HepG2 (cell line): ENCODE measurements at regions not wholly inside any gene's neighbourhood (a gene's known extent, or its start where the extent isn't known, plus 50 kb on each side); places are given as distances from the start of the nearest gene placed in this dataset.

ENCODE experiments used
- ATAC-seq: fragments of 200-7000 bp; cut with Tn5 transposase; 3 replicates; pipeline ENCODE4 v1.9.1; 2020; ENCODE audit warnings: mild to moderate bottlenecking, moderate library complexity
- BruUV-seq: library from RNA; stranded (reverse); fragments of 400-500 nt; replicated peaks from 2 replicates; lab custom pipeline; 2021; lab: Mats Ljungman, UMichigan
- CTCF ChIA-PET: fragments of 300-600 bp; formaldehyde crosslinking; extraction: SDS; loops from one replicate; lab custom pipeline; 2021; ENCODE audit warnings: low total read pairs, inconsistent platforms, low intra/inter-chr PET ratio; lab: Yijun Ruan, JAX
- POLR2A ChIA-PET: fragments of 350-600 bp; sonication (Branson Sonifier 250); formaldehyde crosslinking; loops from one replicate; lab custom pipeline; 2020; ENCODE audit warnings: antibody characterized with exemption, inconsistent platforms; lab: Yijun Ruan, JAX
- DNase-seq: peaks from one replicate; pipeline ENCODE4 v3.0.0-alpha.2; 2015; ENCODE audit warnings: low spot score
- FAIRE-seq: peaks from 3 replicates; lab custom pipeline; 2011; peaks lifted over from hg19 to GRCh38; lab: Jason Lieb, UNC
- H2AFZ ChIP-seq: one replicate; pipeline ENCODE4 v1.6.1; 2011; ENCODE audit warnings: low read length, inconsistent platforms
- H3K27ac ChIP-seq: fragments of 300-600 bp; 3 replicates; pipeline ENCODE4 v1.8.0; 2011; ENCODE audit warnings: mixed run types, mild to moderate bottlenecking, mixed read lengths, low read length, inconsistent platforms; ENCODE audit not compliant: insufficient read depth; ENCODE audit errors: extremely low read length
- H3K27me3 ChIP-seq, 2 experiments: fragments of 200-600 bp in 1 of 2; 2 replicates in 1 of 2; 3 replicates in 1 of 2; pipeline versions ENCODE4 v1.6.0 to v1.8.0; 2011; ENCODE audit warnings: low read length in 2 of 2, mild to moderate bottlenecking in 2 of 2, moderate library complexity in 2 of 2, inconsistent platforms in 1 of 2; ENCODE audit not compliant: insufficient read depth in 2 of 2, control insufficient read depth in 1 of 2
- H3K36me3 ChIP-seq, 2 experiments: fragments of 200-600 bp in 1 of 2; replicated peaks in 1 of 2; 2 replicates in 1 of 2; 3 replicates in 1 of 2; pipeline versions ENCODE4 v1.5.1 to v1.8.0; 2011; ENCODE audit warnings: low read length in 2 of 2, inconsistent platforms in 1 of 2; ENCODE audit not compliant: insufficient read depth in 2 of 2, control insufficient read depth in 1 of 2
- H3K4me1 ChIP-seq: 2 replicates; pipeline ENCODE4 v1.5.1; 2012; ENCODE audit warnings: low read length, inconsistent platforms; ENCODE audit not compliant: insufficient read depth
- H3K4me2 ChIP-seq: 2 replicates; pipeline ENCODE4 v1.6.0; 2011; ENCODE audit warnings: low read depth, low read length, inconsistent platforms
- H3K4me3 ChIP-seq, 3 experiments: fragments of 200-600 bp in 1 of 3; sonication (generic), shearing (Covaris generic) in 1 of 3; replicated peaks in 1 of 3; 2 replicates each; pipeline ENCODE4 v1.5.1; 2011 to 2016; ENCODE audit warnings: low read length in 3 of 3, inconsistent platforms in 2 of 3, low read depth in 2 of 3, mild to moderate bottlenecking in 2 of 3, control low read depth in 1 of 3, mixed read lengths in 1 of 3; ENCODE audit not compliant: insufficient read depth in 1 of 3
- H3K79me2 ChIP-seq: one replicate; pipeline ENCODE4 v1.6.1; 2011; ENCODE audit warnings: low read length, inconsistent platforms; ENCODE audit not compliant: insufficient read depth
- H3K9ac ChIP-seq: 2 replicates; pipeline ENCODE4 v1.6.0; 2011; ENCODE audit warnings: mild to moderate bottlenecking, low read depth, low read length, inconsistent platforms; ENCODE audit not compliant: insufficient read depth
- H3K9me3 ChIP-seq: 2 replicates; pipeline ENCODE4 v1.5.1; 2012; ENCODE audit warnings: mild to moderate bottlenecking, low read length
- H4K20me1 ChIP-seq: 2 replicates; pipeline ENCODE4 v1.6.0; 2011; ENCODE audit warnings: inconsistent platforms, mild to moderate bottlenecking, low read length, moderate library complexity; ENCODE audit not compliant: insufficient read depth
- CREM ChIP-seq, 2 experiments: sonication (generic) in 1 of 2; formaldehyde crosslinking in 1 of 2; IDR thresholded peaks; 2 replicates each; pipeline versions ENCODE4 v1.4.0 to v1.6.1; 2016 to 2020; ENCODE audit warnings: antibody characterized with exemption in 1 of 2, mild to moderate bottlenecking in 1 of 2, missing genetic modification reagents in 1 of 2
- FOXP1 ChIP-seq, 2 experiments: fragments of 450-650 bp in 1 of 2; IDR thresholded peaks; 2 replicates each; pipeline ENCODE4 v1.6.1; 2017 to 2018; ENCODE audit warnings: antibody characterized with exemption in 1 of 2
- HDAC1 ChIP-seq: sonication (generic); formaldehyde crosslinking; IDR thresholded peaks from 2 replicates; pipeline ENCODE4 v1.5.1; 2020; ENCODE audit warnings: mild to moderate bottlenecking, missing genetic modification reagents
- MED1 ChIP-seq: sonication (generic); formaldehyde crosslinking; IDR thresholded peaks from 2 replicates; pipeline ENCODE4 v1.4.0; 2020; ENCODE audit warnings: missing genetic modification reagents
- RCOR2 ChIP-seq: IDR thresholded peaks from 2 replicates; pipeline ENCODE4 v1.6.1; 2016; ENCODE audit warnings: missing biosample characterization, missing genetic modification reagents
- RXRB ChIP-seq: IDR thresholded peaks from 2 replicates; pipeline ENCODE4 v1.6.1; 2016; ENCODE audit warnings: borderline replicate concordance, missing genetic modification reagents, missing compliant biosample characterization
- SP5 ChIP-seq: IDR thresholded peaks from 2 replicates; pipeline ENCODE4 v1.6.1; 2016; ENCODE audit warnings: low read depth, borderline replicate concordance
- SRSF4 ChIP-seq: fragments of 200-400 bp; formaldehyde crosslinking; IDR thresholded peaks from one replicate; pipeline ENCODE4 v1.6.1; 2018; ENCODE audit warnings: mild to moderate bottlenecking, low read depth, low read length, moderate library complexity; ENCODE audit not compliant: poor library complexity, severe bottlenecking
- TBX3 ChIP-seq: fragments of 450-650 bp; IDR thresholded peaks from 2 replicates; pipeline ENCODE4 v1.6.1; 2017; ENCODE audit warnings: antibody characterized with exemption, mild to moderate bottlenecking, inconsistent platforms, borderline replicate concordance
- ZC3H13 ChIP-seq: sonication (generic); formaldehyde crosslinking; IDR thresholded peaks from 2 replicates; pipeline ENCODE4 v1.8.1; 2023; ENCODE audit warnings: mild to moderate bottlenecking, missing genetic modification reagents, moderate library complexity
- ZNF350 ChIP-seq: sonication (generic); formaldehyde crosslinking; IDR thresholded peaks from 2 replicates; pipeline ENCODE4 v1.4.0; 2020; ENCODE audit warnings: mild to moderate bottlenecking, low read depth, missing genetic modification reagents, borderline replicate concordance
- ZNF367 ChIP-seq: sonication (generic); formaldehyde crosslinking; IDR thresholded peaks from 2 replicates; pipeline ENCODE4 v1.4.0; 2020; ENCODE audit warnings: missing genetic modification reagents, borderline replicate concordance
- ZNF670 ChIP-seq: sonication (generic); formaldehyde crosslinking; IDR thresholded peaks from 2 replicates; pipeline ENCODE4 v1.8.0; 2022; ENCODE audit warnings: mild to moderate bottlenecking, missing genetic modification reagents, borderline replicate concordance
- ZNF687 ChIP-seq: sonication (generic); formaldehyde crosslinking; IDR thresholded peaks from 2 replicates; pipeline ENCODE4 v1.5.1; 2020; ENCODE audit warnings: mild to moderate bottlenecking, missing genetic modification reagents, moderate library complexity
- WGBS: methylation state at CpG from one replicate; pipeline ENCODE4 v1.1.6; 2017; ENCODE audit warnings: low lambda C conversion rate; 5-methylcytosine and 5-hydroxymethylcytosine counted together
- in situ Hi-C: cut with HindIII; loops from 2 replicates; pipeline ENCODE4 v1.10.0; 2017; ENCODE audit warnings: low pct_unique_long_range_greater_than_20kb; ENCODE audit not compliant: extremely low pct_ligation_motif_present
- intact Hi-C: fragments of 100-400 bp; cut with micrococcal nuclease; formaldehyde crosslinking; loops from one replicate; pipeline ENCODE4 v1.10.0; 2022; ENCODE audit not compliant: unreplicated experiment
- TF ChIP-seq, protein P1 (sequence below): sonication (generic); formaldehyde crosslinking; IDR thresholded peaks from 2 replicates; pipeline ENCODE4 v1.4.0; 2020; ENCODE audit warnings: mild to moderate bottlenecking, missing genetic modification reagents, borderline replicate concordance
- TF ChIP-seq, protein P2 (sequence below): sonication (generic); formaldehyde crosslinking; IDR thresholded peaks from 2 replicates; pipeline ENCODE4 v1.9.0; 2022; ENCODE audit warnings: low read depth, missing genetic modification reagents

DNA sequence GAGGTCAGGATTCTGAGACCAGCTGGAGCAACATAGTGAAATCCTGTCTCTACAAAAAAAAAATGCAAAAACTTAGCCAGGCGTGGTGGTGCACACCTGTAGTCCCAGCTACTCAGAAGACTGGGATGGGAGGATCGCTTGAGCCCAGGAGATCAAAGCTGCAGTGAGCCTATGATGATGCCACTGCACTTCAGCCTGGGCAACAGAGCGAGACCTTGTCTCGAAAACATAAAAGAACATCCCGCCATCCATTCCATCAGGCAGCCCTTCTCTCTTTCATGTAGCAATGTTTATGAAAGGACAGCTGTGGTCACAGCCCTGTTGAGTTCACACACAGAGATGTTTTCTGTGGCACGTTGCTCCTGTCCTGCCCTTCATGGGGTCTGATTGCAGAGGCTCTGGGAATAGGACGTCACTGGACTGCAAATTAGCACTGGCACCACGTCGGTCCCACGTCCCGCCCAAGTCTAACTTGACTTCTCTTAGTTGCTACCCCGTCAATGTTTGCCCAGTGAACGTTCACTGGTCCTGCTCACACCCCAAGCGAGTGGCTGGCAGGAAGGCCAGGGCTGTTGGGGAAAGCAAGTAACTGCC lies 64.5 kb upstream of the MYL10 start:
- intact Hi-C loops: loop anchor here (5.0 kb wide), 1 partner anchor 579 kb away; no protein-coding TSS in a partner anchor
- Histone ChIP-seq H3K27ac (no peak overlapping the region), H3K4me1 (peaks cover 49% of the 10 kb centered on the region), H3K9ac (0 out of 2 replicates have a peak overlapping the region, but pooled peaks have one; percentile 9), H2AFZ (no peak overlapping the region), H3K36me3 (no peaks in the 10 kb centered on the region), H3K4me2 (peak overlapping the region; percentile 74), H3K27me3 (peaks cover 1 to 10% of the 10 kb centered on the region in 2 experiments; a peak in 3 of 5 replicates), H3K4me3 (peak overlapping the region in 2 of 3 experiments; percentile 39 to 50; a peak in 3 of 6 replicates), H3K9me3 (no peaks in the 10 kb centered on the region), H3K79me2 (no peaks in the 10 kb centered on the region), H4K20me1 (no peaks in the 10 kb centered on the region)
- CTCF ChIA-PET: no interaction called here
- WGBS: 3% methylated on average over 4 of the region's 14 CpGs
- peak; percentile 73 for ATAC-seq
- BruUV-seq: no TSS peak
- in situ Hi-C loops: loop anchor here (25.0 kb wide), 1 partner anchor 569 kb away; no protein-coding TSS in a partner anchor
- FAIRE-seq: peak; percentile 26
- POLR2A ChIA-PET: no interaction called here
- peak; percentile 87 for DNase-seq
- TF ChIP-seq TBX3: peak; percentile 54; the same call in 1 of the 2 replicates
- TF ChIP-seq, protein P1, sequence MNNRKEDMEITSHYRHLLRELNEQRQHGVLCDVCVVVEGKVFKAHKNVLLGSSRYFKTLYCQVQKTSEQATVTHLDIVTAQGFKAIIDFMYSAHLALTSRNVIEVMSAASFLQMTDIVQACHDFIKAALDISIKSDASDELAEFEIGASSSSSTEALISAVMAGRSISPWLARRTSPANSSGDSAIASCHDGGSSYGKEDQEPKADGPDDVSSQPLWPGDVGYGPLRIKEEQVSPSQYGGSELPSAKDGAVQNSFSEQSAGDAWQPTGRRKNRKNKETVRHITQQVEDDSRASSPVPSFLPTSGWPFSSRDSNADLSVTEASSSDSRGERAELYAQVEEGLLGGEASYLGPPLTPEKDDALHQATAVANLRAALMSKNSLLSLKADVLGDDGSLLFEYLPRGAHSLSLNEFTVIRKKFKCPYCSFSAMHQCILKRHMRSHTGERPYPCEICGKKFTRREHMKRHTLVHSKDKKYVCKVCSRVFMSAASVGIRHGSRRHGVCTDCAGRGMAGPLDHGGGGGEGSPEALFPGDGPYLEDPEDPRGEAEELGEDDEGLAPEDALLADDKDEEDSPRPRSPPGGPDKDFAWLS (CRISPR knock-in tag): no peak
- TF ChIP-seq FOXP1 (IDR thresholded peaks at IDR 0.05): no peak
- TF ChIP-seq FOXP1 (CRISPR knock-in tag; IDR thresholded peaks at IDR 0.05): peak; percentile 53; the same call in 1 of the 2 replicates
- no peak for TF ChIP-seq SRSF4
- TF ChIP-seq RCOR2 (CRISPR knock-in tag): peak; percentile 81
- TF ChIP-seq RXRB (CRISPR knock-in tag): peak; percentile 24; the same call in 1 of the 2 replicates
- TF ChIP-seq ZNF670 (CRISPR knock-in tag): no peak
- no peak for TF ChIP-seq ZNF367 (CRISPR knock-in tag)
- TF ChIP-seq ZC3H13: no peak
- 0 out of 2 replicates have a peak, but pooled peaks have one; percentile 28 for TF ChIP-seq HDAC1 (CRISPR knock-in tag)
- TF ChIP-seq CREM (IDR thresholded peaks at IDR 0.05): 0 out of 2 replicates have a peak, but pooled peaks have one; percentile 39
- TF ChIP-seq CREM (CRISPR knock-in tag; IDR thresholded peaks at IDR 0.05): no peak
- TF ChIP-seq ZNF687 (CRISPR knock-in tag): peak; percentile 52
- peak; percentile 71; the same call in 1 of the 2 replicates for TF ChIP-seq MED1 (CRISPR knock-in tag)
- TF ChIP-seq ZNF350 (CRISPR knock-in tag): no peak
- TF ChIP-seq, protein P2, sequence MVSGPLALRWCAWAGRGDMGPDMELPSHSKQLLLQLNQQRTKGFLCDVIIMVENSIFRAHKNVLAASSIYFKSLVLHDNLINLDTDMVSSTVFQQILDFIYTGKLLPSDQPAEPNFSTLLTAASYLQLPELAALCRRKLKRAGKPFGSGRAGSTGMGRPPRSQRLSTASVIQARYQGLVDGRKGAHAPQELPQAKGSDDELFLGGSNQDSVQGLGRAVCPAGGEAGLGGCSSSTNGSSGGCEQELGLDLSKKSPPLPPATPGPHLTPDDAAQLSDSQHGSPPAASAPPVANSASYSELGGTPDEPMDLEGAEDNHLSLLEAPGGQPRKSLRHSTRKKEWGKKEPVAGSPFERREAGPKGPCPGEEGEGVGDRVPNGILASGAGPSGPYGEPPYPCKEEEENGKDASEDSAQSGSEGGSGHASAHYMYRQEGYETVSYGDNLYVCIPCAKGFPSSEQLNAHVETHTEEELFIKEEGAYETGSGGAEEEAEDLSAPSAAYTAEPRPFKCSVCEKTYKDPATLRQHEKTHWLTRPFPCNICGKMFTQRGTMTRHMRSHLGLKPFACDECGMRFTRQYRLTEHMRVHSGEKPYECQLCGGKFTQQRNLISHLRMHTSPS: peak; percentile 47; the same call in 1 of the 2 replicates
- TF ChIP-seq SP5: peak; percentile 31; the same call in 1 of the 2 replicates
